ENCODE measurements at regions not wholly inside any gene's neighbourhood (a gene's known extent, or its start where the extent isn't known, plus 50 kb on each side); places are given as distances from the start of the nearest gene placed in this dataset.

DNA sequence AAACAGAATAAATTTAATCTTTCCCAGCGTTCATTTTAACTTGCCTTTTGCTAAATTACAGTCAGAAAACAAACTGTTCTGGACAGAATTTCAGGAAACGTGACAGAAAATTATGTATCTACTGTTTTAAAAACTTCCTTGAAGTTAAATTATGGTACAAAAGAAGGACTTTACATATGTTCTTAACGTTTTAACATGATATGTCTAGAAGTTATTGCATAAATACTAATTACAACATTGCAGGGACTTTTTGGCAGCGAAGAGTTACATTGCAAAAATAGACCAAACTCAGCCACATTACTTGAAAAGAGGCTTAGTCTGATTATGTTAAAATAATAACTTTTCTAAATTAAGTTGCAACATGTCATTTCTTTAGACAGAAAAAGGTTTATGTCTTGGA lies 142.1 kb upstream of the IMPG1 start:
- FAIRE-seq (no peak), DNase-seq (ENCODE audit: low read depth in 1 of 2, low spot score in 2 of 2) (no peak)
- WGBS, 2 experiments (ENCODE audit: extremely low coverage in 1 of 2, insufficient coverage in 1 of 2, insufficient read length in 1 of 2, insufficient replicate concordance in 2 of 2, low coverage in 1 of 2, low lambda C conversion rate in 2 of 2, missing lambda C conversion rate in 1 of 2) = 89% methylated on average over 4 of the region's 4 CpGs; no CpG with 5 or more reads in 1 of the 2 experiments
- H3K14ac ChIP-seq (ENCODE audit: insufficient read length) = no peak overlapping the region
- no peaks in the 10 kb centered on the region for H3K23me2 ChIP-seq (ENCODE audit: low read depth, low read length)
- no peak overlapping the region for H3K4me2 ChIP-seq (ENCODE audit: insufficient read depth in 1 of 2, low read depth in 2 of 2, low read length in 2 of 2)
- no peaks in the 10 kb centered on the region for H3K36me3 ChIP-seq (ENCODE audit: control insufficient read depth in 2 of 4, insufficient read depth in 4 of 4, low read length in 3 of 4)
- no peak overlapping the region for H2AFZ ChIP-seq (ENCODE audit: low read length)
- no peaks in the 10 kb centered on the region for H4K20me1 ChIP-seq (replicated peaks in 1 of 2; ENCODE audit: control insufficient read depth in 1 of 2, insufficient read depth in 2 of 2, low read length in 2 of 2)
- no peaks in the 10 kb centered on the region for H3K4me1 ChIP-seq (replicated peaks in 1 of 4; ENCODE audit: control insufficient read depth in 3 of 4, insufficient read depth in 4 of 4, low read length in 3 of 4)
- H4K91ac ChIP-seq (replicated peaks; ENCODE audit: insufficient read length, low read length) = no peak overlapping the region
- H3K23ac ChIP-seq (ENCODE audit: insufficient read length) = no peak overlapping the region
- no peak overlapping the region for H2BK5ac ChIP-seq (ENCODE audit: low read depth, low read length)
- no peak overlapping the region for H2AK5ac ChIP-seq (ENCODE audit: low read depth, low read length)
- H2BK15ac ChIP-seq (ENCODE audit: low read length) = no peak overlapping the region
- CTCF ChIA-PET (ENCODE audit: partially characterized antibody) = no interaction called here
- H3K9me3 ChIP-seq (ENCODE audit: insufficient read depth in 2 of 2, low read depth in 1 of 2, low read length in 1 of 2) = no peaks in the 10 kb centered on the region
- no peak overlapping the region for H4K8ac ChIP-seq (ENCODE audit: extremely low read depth, insufficient read depth, low read length)
- POLR2A ChIA-PET (ENCODE audit: partially characterized antibody) = no interaction called here
- no peaks in the 10 kb centered on the region for H3K79me1 ChIP-seq (ENCODE audit: low read depth, low read length)
- no peak overlapping the region for H3K4me3 ChIP-seq (ENCODE audit: extremely low read depth in 1 of 4, insufficient read depth in 2 of 4, low read depth in 3 of 4, low read length in 4 of 4)
- no peak overlapping the region for H2BK120ac ChIP-seq (replicated peaks; ENCODE audit: low read depth, low read length)
- H4K5ac ChIP-seq (ENCODE audit: insufficient read length, low read depth, low read length) = no peak overlapping the region
- H3K56ac ChIP-seq (replicated peaks; ENCODE audit: insufficient read length, low read depth, low read length) = no peak overlapping the region
- H3K79me2 ChIP-seq (ENCODE audit: control insufficient read depth in 1 of 2, insufficient read depth in 2 of 2, low read length in 2 of 2) = no peaks in the 10 kb centered on the region
- no peak overlapping the region for H3K4ac ChIP-seq (replicated peaks; ENCODE audit: insufficient read length, low read depth, low read length)
- no peaks in the 10 kb centered on the region for H3K27me3 ChIP-seq (replicated peaks in 1 of 4; ENCODE audit: control insufficient read depth in 3 of 4, extremely low read depth in 1 of 4, insufficient read depth in 3 of 4, low read length in 3 of 4)
- H3K27ac ChIP-seq (ENCODE audit: low read depth, low read length) = no peak overlapping the region
- no peak overlapping the region for H3K18ac ChIP-seq (ENCODE audit: extremely low read depth, low read length)
- H2BK20ac ChIP-seq (ENCODE audit: low read length) = no peak overlapping the region
- no peak overlapping the region for H2BK12ac ChIP-seq (ENCODE audit: low read depth, low read length)
- no peak overlapping the region for H3K9ac ChIP-seq (replicated peaks in 1 of 4; ENCODE audit: extremely low read depth in 1 of 4, low read depth in 3 of 4, low read length in 3 of 4)
- TF ChIP-seq, protein P1, sequence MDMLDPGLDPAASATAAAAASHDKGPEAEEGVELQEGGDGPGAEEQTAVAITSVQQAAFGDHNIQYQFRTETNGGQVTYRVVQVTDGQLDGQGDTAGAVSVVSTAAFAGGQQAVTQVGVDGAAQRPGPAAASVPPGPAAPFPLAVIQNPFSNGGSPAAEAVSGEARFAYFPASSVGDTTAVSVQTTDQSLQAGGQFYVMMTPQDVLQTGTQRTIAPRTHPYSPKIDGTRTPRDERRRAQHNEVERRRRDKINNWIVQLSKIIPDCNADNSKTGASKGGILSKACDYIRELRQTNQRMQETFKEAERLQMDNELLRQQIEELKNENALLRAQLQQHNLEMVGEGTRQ (IDR thresholded peaks at IDR 0.05; ENCODE audit: low read length) = no peak
- TF ChIP-seq SAP30 (IDR thresholded peaks at IDR 0.05; ENCODE audit: insufficient read depth, insufficient replicate concordance, low read length) = no peak
- TF ChIP-seq, protein P2, sequence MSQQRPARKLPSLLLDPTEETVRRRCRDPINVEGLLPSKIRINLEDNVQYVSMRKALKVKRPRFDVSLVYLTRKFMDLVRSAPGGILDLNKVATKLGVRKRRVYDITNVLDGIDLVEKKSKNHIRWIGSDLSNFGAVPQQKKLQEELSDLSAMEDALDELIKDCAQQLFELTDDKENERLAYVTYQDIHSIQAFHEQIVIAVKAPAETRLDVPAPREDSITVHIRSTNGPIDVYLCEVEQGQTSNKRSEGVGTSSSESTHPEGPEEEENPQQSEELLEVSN (IDR thresholded peaks at IDR 0.05) = no peak
- TF ChIP-seq RXRA (IDR thresholded peaks at IDR 0.05; ENCODE audit: insufficient read depth, low read depth, low read length) = no peak
- no peak for TF ChIP-seq POLR2AphosphoS5 (IDR thresholded peaks at IDR 0.05; ENCODE audit: low read depth, low read length)
- TF ChIP-seq FOSL1 (IDR thresholded peaks at IDR 0.05; ENCODE audit: insufficient read depth, low read depth, low read length) = no peak
- TF ChIP-seq GTF2F1 (IDR thresholded peaks at IDR 0.05; ENCODE audit: borderline replicate concordance, low read depth, low read length) = no peak
- TF ChIP-seq CBX8 (IDR thresholded peaks at IDR 0.05; ENCODE audit: borderline replicate concordance, low read depth, low read length) = no peak
- TF ChIP-seq, protein P3, sequence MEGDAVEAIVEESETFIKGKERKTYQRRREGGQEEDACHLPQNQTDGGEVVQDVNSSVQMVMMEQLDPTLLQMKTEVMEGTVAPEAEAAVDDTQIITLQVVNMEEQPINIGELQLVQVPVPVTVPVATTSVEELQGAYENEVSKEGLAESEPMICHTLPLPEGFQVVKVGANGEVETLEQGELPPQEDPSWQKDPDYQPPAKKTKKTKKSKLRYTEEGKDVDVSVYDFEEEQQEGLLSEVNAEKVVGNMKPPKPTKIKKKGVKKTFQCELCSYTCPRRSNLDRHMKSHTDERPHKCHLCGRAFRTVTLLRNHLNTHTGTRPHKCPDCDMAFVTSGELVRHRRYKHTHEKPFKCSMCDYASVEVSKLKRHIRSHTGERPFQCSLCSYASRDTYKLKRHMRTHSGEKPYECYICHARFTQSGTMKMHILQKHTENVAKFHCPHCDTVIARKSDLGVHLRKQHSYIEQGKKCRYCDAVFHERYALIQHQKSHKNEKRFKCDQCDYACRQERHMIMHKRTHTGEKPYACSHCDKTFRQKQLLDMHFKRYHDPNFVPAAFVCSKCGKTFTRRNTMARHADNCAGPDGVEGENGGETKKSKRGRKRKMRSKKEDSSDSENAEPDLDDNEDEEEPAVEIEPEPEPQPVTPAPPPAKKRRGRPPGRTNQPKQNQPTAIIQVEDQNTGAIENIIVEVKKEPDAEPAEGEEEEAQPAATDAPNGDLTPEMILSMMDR (IDR thresholded peaks at IDR 0.05; ENCODE audit: control extremely low read depth in 1 of 3, insufficient read depth in 1 of 3, low read depth in 1 of 3, low read length in 3 of 3) = no peak
- no peak for TF ChIP-seq CHD2 (IDR thresholded peaks at IDR 0.05; ENCODE audit: low read length)
